ENCODE measurements at regions not wholly inside any gene's neighbourhood (a gene's known extent, or its start where the extent isn't known, plus 50 kb on each side); places are given as distances from the start of the nearest gene placed in this dataset.

DNA sequence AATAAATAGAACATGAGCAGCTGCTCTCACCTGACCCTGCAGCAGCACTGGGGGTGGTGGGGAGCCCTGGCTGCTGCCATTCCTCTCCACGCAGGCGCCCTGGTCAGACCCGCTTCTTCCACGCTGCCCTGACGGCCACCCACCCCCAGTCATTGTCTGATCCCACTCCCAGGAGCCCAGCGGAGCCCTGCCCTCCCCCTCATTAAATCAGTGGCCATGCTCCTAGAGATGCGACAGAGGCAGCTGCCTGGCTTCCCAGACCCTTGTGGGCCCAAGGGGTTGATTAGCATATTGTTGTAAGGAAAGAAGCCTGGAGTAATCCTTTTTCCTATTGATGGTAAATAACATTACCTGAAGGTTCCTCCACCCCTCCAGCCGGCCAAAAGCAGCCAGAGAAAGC lies 301.5 kb downstream of the RRAGC start:
- no peak for DNase-seq (ENCODE audit: low spot score in 2 of 2)
- TF ChIP-seq POLR2A (IDR thresholded peaks at IDR 0.05), result no peak
- TF ChIP-seq, protein P1, sequence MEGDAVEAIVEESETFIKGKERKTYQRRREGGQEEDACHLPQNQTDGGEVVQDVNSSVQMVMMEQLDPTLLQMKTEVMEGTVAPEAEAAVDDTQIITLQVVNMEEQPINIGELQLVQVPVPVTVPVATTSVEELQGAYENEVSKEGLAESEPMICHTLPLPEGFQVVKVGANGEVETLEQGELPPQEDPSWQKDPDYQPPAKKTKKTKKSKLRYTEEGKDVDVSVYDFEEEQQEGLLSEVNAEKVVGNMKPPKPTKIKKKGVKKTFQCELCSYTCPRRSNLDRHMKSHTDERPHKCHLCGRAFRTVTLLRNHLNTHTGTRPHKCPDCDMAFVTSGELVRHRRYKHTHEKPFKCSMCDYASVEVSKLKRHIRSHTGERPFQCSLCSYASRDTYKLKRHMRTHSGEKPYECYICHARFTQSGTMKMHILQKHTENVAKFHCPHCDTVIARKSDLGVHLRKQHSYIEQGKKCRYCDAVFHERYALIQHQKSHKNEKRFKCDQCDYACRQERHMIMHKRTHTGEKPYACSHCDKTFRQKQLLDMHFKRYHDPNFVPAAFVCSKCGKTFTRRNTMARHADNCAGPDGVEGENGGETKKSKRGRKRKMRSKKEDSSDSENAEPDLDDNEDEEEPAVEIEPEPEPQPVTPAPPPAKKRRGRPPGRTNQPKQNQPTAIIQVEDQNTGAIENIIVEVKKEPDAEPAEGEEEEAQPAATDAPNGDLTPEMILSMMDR (IDR thresholded peaks at IDR 0.05), result no peak
- TF ChIP-seq POLR2AphosphoS5 (IDR thresholded peaks at IDR 0.05), result no peak
- no peak overlapping the region for H3K27ac ChIP-seq
- H3K4me1 ChIP-seq, result peaks cover 4 to 9% of the 10 kb centered on the region in 2 donors
- intact Hi-C loops (cut with DNase I; ENCODE audit: low total_unique reads), result no loop called here
- peaks cover 0 to 14% of the 10 kb centered on the region in 2 donors for H3K27me3 ChIP-seq
- no peak overlapping the region for H3K4me3 ChIP-seq
- no peaks in the 10 kb centered on the region for H3K9me3 ChIP-seq
- H3K36me3 ChIP-seq, result no peaks in the 10 kb centered on the region

DNA sequence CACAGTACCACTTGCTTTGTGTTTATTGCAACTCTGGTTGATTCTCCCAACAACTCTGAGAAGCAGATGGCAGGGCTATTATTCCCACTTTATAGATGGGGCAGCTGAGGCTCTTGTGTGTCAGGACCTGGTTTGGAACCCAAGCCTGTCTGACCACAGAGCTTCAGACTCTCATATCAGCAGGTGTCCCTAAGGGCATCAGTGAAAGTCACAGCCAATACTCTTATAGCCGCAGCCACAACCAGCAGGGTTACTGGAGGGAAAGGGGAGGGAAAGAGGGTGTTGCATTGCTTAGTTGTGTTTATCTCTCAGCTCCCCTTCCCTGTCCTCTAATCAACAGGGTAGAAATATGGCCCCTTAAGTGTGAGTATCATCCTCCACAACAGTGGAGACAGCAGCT lies 304.0 kb downstream of the RRAGC start:
- Histone ChIP-seq H3K27ac (no peak overlapping the region), H3K36me3 (no peaks in the 10 kb centered on the region), H3K9me3 (no peaks in the 10 kb centered on the region), H3K4me3 (no peak overlapping the region), H3K4me1 (peaks cover 4 to 8% of the 10 kb centered on the region in 2 donors), H3K27me3 (no peaks in the 10 kb centered on the region)
- TF ChIP-seq, protein P1 (IDR thresholded peaks at IDR 0.05), result no peak
- no peak for TF ChIP-seq POLR2A (IDR thresholded peaks at IDR 0.05)
- no peak for TF ChIP-seq POLR2AphosphoS5 (IDR thresholded peaks at IDR 0.05)
- no peak for DNase-seq (ENCODE audit: low spot score in 2 of 2)
- intact Hi-C loops (cut with DNase I; ENCODE audit: low total_unique reads), result no loop called here

DNA sequence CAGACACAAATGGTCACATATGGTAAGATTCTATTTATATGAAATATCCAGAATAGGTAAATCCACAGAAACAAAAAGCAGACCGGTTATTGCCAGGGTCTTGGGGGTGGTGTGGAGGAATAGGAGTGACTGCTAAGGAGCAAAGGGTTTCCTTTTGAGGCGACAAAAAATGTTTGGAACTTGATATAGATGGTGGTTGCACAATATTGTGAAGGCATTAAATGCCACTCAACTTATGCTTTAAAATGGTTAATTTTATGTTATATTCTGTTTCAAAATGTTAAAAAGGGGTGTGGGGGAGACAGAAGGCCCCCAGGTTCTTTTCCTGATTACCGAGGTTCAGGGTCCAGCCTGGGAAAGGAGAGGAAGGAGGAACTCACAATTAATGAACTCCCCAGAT lies 304.4 kb downstream of the RRAGC start:
- intact Hi-C loops (cut with DNase I; ENCODE audit: low total_unique reads), result no loop called here
- Histone ChIP-seq H3K4me1 (peaks cover under 1 to 4% of the 10 kb centered on the region in 2 donors), H3K4me3 (no peak overlapping the region), H3K36me3 (no peaks in the 10 kb centered on the region), H3K9me3 (no peaks in the 10 kb centered on the region), H3K27me3 (no peaks in the 10 kb centered on the region), H3K27ac (no peak overlapping the region)
- TF ChIP-seq POLR2A (IDR thresholded peaks at IDR 0.05) (no peak), POLR2AphosphoS5 (IDR thresholded peaks at IDR 0.05) (no peak)
- TF ChIP-seq, protein P1 (IDR thresholded peaks at IDR 0.05), result no peak
- DNase-seq (ENCODE audit: low spot score in 2 of 2), result no peak

DNA sequence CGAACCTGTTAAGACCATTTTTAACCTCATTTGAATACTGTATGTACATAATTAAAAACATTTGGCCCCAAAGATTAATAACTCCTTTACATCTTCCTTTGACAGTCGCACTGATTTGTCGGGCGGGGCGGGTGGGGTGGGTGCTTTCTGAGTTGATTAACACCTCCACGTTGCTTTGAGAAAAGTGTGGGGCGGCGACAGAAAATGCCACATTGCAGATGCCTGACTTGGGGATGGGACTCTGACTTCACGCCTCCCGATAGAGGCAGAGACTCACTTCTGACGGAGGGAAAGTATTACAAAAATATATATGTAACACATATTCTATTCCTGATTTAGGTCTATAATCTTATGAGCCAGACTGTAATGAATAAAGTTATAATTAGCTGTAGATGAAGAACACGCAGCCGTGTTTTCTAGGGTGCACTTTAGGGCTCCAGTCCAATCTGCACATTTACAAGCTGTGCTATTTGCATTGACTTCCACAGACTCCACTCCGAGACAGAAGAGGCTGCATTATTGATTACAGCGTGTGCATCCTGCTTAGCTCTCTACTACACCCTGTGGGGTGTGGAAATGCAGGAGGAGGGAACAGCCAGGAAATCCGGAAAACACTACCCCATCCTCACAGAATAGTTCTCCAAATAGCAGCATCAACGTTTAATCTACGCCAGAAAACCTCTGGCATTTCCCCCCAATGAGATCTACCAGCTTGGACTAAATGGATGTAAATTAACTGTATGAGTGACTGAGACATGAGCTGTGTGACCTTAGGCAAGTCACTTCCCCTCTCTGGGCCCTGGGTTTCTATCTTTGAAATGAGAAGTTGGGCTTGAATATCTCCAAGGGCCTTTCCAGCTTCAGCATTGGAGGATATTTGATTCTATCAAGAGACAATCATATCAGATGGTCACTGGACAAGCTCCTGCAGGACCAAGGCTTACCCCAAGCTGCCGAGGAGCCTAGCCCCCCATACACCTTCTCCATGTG lies 308.0 kb downstream of the RRAGC start:
- no peak for DNase-seq (ENCODE audit: low spot score in 2 of 2)
- intact Hi-C loops (cut with DNase I; ENCODE audit: low total_unique reads), result no loop called here
- Histone ChIP-seq H3K36me3 (no peaks in the 10 kb centered on the region), H3K27ac (no peak overlapping the region), H3K4me3 (no peak overlapping the region), H3K27me3 (no peaks in the 10 kb centered on the region), H3K9me3 (no peaks in the 10 kb centered on the region), H3K4me1 (no peaks in the 10 kb centered on the region)
- TF ChIP-seq, protein P1 (IDR thresholded peaks at IDR 0.05), result no peak
- no peak for TF ChIP-seq POLR2AphosphoS5 (IDR thresholded peaks at IDR 0.05)

DNA sequence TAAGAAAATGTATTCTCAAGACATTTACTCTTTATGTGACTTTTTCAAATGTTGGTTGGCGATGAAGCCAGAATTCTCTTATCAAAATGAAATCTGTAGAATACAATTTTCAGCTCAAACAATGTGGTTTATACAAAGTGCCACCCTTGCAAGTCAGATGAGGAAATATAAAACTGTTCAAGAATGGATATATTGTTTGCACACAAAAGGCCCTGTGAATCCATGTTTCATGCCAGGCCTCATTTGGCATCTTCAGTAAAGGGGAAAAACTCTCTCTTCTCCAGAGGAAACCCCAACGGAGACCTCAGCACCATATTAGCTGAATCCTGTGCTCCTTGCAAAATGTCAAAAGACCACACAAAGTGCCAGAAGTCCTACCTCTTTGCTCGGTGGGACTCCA lies 310.4 kb downstream of the RRAGC start:
- Histone ChIP-seq H3K27ac (no peak overlapping the region), H3K9me3 (no peaks in the 10 kb centered on the region), H3K4me1 (no peaks in the 10 kb centered on the region), H3K27me3 (no peaks in the 10 kb centered on the region), H3K36me3 (no peaks in the 10 kb centered on the region), H3K4me3 (no peak overlapping the region)
- no peak for DNase-seq (ENCODE audit: low spot score in 2 of 2)
- intact Hi-C loops (cut with DNase I; ENCODE audit: low total_unique reads), result no loop called here
- TF ChIP-seq POLR2A (IDR thresholded peaks at IDR 0.05) (no peak), POLR2AphosphoS5 (IDR thresholded peaks at IDR 0.05) (no peak)
- TF ChIP-seq, protein P1 (IDR thresholded peaks at IDR 0.05), result no peak

All from breast epithelium (tissue), 4 donors.